Prostate gland (tissue), 2 donors: ENCODE measurements at regions not wholly inside any gene's neighbourhood (a gene's known extent, or its start where the extent isn't known, plus 50 kb on each side); places are given as distances from the start of the nearest gene placed in this dataset.

Source experiments
- DNase-seq: peaks from one replicate; pipeline ENCODE4 v3.0.0-alpha.2; 2019; ENCODE audit warnings: low spot score
- H3K27ac ChIP-seq, 2 donors: fragments of 200-600 bp; sonication (generic); 2 replicates each; pipeline ENCODE4 v1.5.1; 2017 to 2019
- H3K27me3 ChIP-seq: fragments of 200-600 bp; sonication (generic); replicated peaks from 2 replicates; pipeline ENCODE4 v1.5.1; 2019; ENCODE audit not compliant: insufficient read depth
- H3K36me3 ChIP-seq, 2 donors: fragments of 200-600 bp; sonication (generic); 1 replicate in 1 of 2; 2 replicates in 1 of 2; pipeline versions ENCODE4 v1.5.1 to v1.8.1; 2017 to 2019
- H3K4me1 ChIP-seq: fragments of 200-600 bp; sonication (generic); replicated peaks from 2 replicates; pipeline ENCODE4 v1.5.1; 2019
- H3K4me3 ChIP-seq, 2 donors: fragments of 200-600 bp; sonication (generic); 2 replicates each; pipeline ENCODE4 v1.5.1; 2017 to 2019
- H3K9me3 ChIP-seq: fragments of 200-600 bp; sonication (generic); 2 replicates; pipeline ENCODE4 v1.5.1; 2017
- CTCF ChIP-seq, 4 experiments: fragments of 200-600 bp in 2 of 4; fragments of 450-650 bp in 2 of 4; sonication (generic) in 2 of 4; IDR thresholded peaks; 1 replicate in 3 of 4; 2 replicates in 1 of 4; pipeline ENCODE4 v1.5.1; 2016 to 2019; ENCODE audit warnings: antibody characterized with exemption in 4 of 4, mild to moderate bottlenecking in 2 of 4, moderate library complexity in 2 of 4
- POLR2A ChIP-seq: fragments of 450-650 bp; IDR thresholded peaks from one replicate; pipeline ENCODE4 v1.6.1; 2016; ENCODE audit warnings: antibody characterized with exemption, mild to moderate bottlenecking
- POLR2AphosphoS5 ChIP-seq: sonication (generic); formaldehyde crosslinking; IDR thresholded peaks from one replicate; pipeline ENCODE4 v1.6.1; 2017; ENCODE audit warnings: antibody characterized with exemption
- WGBS: methylation state at CpG from one replicate; pipeline ENCODE4 v1.1.5; 2018; 5-methylcytosine and 5-hydroxymethylcytosine counted together
- intact Hi-C: fragments of 100-400 bp; cut with DNase I; formaldehyde crosslinking; loops from one replicate; pipeline ENCODE4 v1.14.2; 2022

- H3K9me3 ChIP-seq: no peaks in the 10 kb centered on the region
- no peaks in the 10 kb centered on the region for H3K4me1 ChIP-seq
- no peak overlapping the region for H3K27ac ChIP-seq
- TF ChIP-seq POLR2A (no peak), POLR2AphosphoS5 (no peak), CTCF (IDR thresholded peaks at IDR 0.05) (no peak)
- DNase-seq: no peak
- no peaks in the 10 kb centered on the region for H3K27me3 ChIP-seq
- H3K36me3 ChIP-seq: no peaks in the 10 kb centered on the region
- intact Hi-C loops: no loop called here
- WGBS: 69% methylated on average over 10 of the region's 10 CpGs
- H3K4me3 ChIP-seq: no peak overlapping the region
Observed at GRCh38 chr3:103991461-103992115, 1375.1 kb upstream of the ALCAM start.

GRCh38 chr3:103992469-103992868 lies 1374.2 kb upstream of the ALCAM start:
- 95% methylated on average over 5 of the region's 5 CpGs for WGBS
- intact Hi-C loops: no loop called here
- no peak overlapping the region for H3K4me3 ChIP-seq

GRCh38 chr3:104004956-104005355 lies 1361.8 kb upstream of the ALCAM start:
- Histone ChIP-seq H3K27me3 (no peaks in the 10 kb centered on the region), H3K4me3 (no peak overlapping the region), H3K27ac (no peak overlapping the region), H3K4me1 (no peaks in the 10 kb centered on the region), H3K9me3 (no peaks in the 10 kb centered on the region), H3K36me3 (no peaks in the 10 kb centered on the region)
- TF ChIP-seq POLR2AphosphoS5: no peak
- TF ChIP-seq POLR2A: no peak
- no peak for TF ChIP-seq CTCF (IDR thresholded peaks at IDR 0.05)
- WGBS: 93% methylated on average over 1 of the region's 1 CpG
- intact Hi-C loops: no loop called here
- DNase-seq: no peak

More at GRCh38 chr3:103992469-103992868, 1374.2 kb upstream of the ALCAM start:
- no peak for DNase-seq
- no peak for TF ChIP-seq CTCF (IDR thresholded peaks at IDR 0.05)
- TF ChIP-seq POLR2A: no peak
- no peak for TF ChIP-seq POLR2AphosphoS5
- no peaks in the 10 kb centered on the region for H3K9me3 ChIP-seq
- no peaks in the 10 kb centered on the region for H3K36me3 ChIP-seq
- H3K27ac ChIP-seq: no peak overlapping the region
- H3K27me3 ChIP-seq: no peaks in the 10 kb centered on the region
- H3K4me1 ChIP-seq: no peaks in the 10 kb centered on the region

GRCh38 chr3:104005815-104006214 lies 1360.9 kb upstream of the ALCAM start:
- H3K27me3 ChIP-seq: no peaks in the 10 kb centered on the region
- TF ChIP-seq POLR2AphosphoS5 (no peak), CTCF (IDR thresholded peaks at IDR 0.05) (no peak), POLR2A (no peak)
- no peak overlapping the region for H3K4me3 ChIP-seq
- no peak for DNase-seq
- intact Hi-C loops: no loop called here
- no peak overlapping the region for H3K27ac ChIP-seq
- no peaks in the 10 kb centered on the region for H3K9me3 ChIP-seq
- 44% methylated on average over 1 of the region's 1 CpG for WGBS
- no peaks in the 10 kb centered on the region for H3K36me3 ChIP-seq
- no peaks in the 10 kb centered on the region for H3K4me1 ChIP-seq

GRCh38 chr3:104018541-104018940 lies 1348.2 kb upstream of the ALCAM start:
- no peaks in the 10 kb centered on the region for H3K4me1 ChIP-seq
- TF ChIP-seq POLR2AphosphoS5: no peak
- TF ChIP-seq CTCF (IDR thresholded peaks at IDR 0.05): no peak
- TF ChIP-seq POLR2A: no peak
- H3K27ac ChIP-seq: no peak overlapping the region
- H3K36me3 ChIP-seq: no peaks in the 10 kb centered on the region
- DNase-seq: no peak
- no peaks in the 10 kb centered on the region for H3K9me3 ChIP-seq
- H3K27me3 ChIP-seq: no peaks in the 10 kb centered on the region
- no peak overlapping the region for H3K4me3 ChIP-seq
- intact Hi-C loops: no loop called here
